Activated T-helper 2 cell treated with anti-CD3 and anti-CD28 coated beads, Interferon-gamma antibody, Interleukin-2, Interleukin-4, amounts not matched to agents 10 μg/mL and 5 μg/mL and 100 μg/mL, durations not matched to agents 14 hours and 24 hours and 36 hours (primary cell): ENCODE measurements at regions not wholly inside any gene's neighbourhood (a gene's known extent, or its start where the extent isn't known, plus 50 kb on each side); places are given as distances from the start of the nearest gene placed in this dataset.
A peak's percentile ranks its signal among the peaks of the same experiment; 100 is the strongest.
"Not testable (repeated sequence)": the region's sequence is repeated elsewhere in the genome, so short reads cannot be mapped to it uniquely, and the experiment has no call there.

Source experiments
- DNase-seq: peaks from one replicate; pipeline ENCODE4 v3.0.0; 2021; ENCODE audit warnings: low spot score
- H3K27ac Mint-ChIP-seq: one replicate; pipeline ENCODE4 v1.8.0; 2021; ENCODE audit warnings: mixed read lengths
- H3K27me3 Mint-ChIP-seq: one replicate; pipeline ENCODE4 v1.8.0; 2021; ENCODE audit warnings: low read depth, mixed read lengths
- H3K36me3 Mint-ChIP-seq: one replicate; pipeline ENCODE4 v1.8.0; 2021; ENCODE audit warnings: low read depth, mixed read lengths
- H3K4me1 Mint-ChIP-seq: one replicate; pipeline ENCODE4 v1.8.0; 2021; ENCODE audit warnings: low read depth, mixed read lengths
- H3K4me3 Mint-ChIP-seq: one replicate; pipeline ENCODE4 v1.8.0; 2021; ENCODE audit warnings: low read depth, mild to moderate bottlenecking, moderate library complexity, mixed read lengths
- H3K9me3 Mint-ChIP-seq: one replicate; pipeline ENCODE4 v1.8.0; 2021; ENCODE audit warnings: mixed read lengths
- intact Hi-C: fragments of 100-400 bp; cut with micrococcal nuclease; formaldehyde crosslinking; loops from one replicate; pipeline ENCODE4 v1.15.1; 2023

DNA sequence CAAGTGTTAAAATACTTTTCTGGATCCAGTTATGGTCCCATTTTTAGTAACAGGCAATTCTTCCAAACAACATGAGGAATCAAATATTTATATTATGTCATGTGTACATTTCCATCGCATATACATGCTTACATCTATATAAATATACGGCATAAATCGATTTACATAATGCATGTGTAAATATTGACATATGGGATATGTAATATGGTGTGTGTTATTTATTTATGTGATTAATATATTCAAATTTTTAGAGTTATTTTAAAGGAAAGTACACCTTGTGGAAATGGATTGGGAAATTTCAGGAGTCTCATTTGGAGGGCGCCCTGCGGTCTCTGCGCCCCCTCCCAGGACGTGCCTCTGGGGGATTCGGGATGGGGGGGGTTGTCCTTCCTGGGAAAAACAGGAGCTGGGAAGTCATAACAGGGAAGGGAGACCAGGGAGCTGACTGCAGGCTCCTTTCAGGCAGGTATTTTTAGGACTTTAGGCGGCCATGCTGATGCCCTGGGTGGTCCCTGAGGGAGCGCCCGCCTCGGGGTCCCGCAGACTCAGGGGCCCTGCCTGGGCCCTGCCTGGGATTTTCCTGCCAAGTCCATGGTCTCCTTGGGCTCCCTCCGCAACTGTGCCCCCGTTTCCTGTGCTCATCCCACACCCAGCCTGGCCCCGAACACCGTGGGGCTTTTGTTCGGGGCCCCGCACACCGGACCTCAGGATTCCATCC is 82.7 kb upstream of the SFSWAP start:
- no peak overlapping the region for H3K4me3 Mint-ChIP-seq
- no peak for DNase-seq
- peak overlapping the region; percentile 80 for H3K27ac Mint-ChIP-seq
- peaks cover 2% of the 10 kb centered on the region for H3K4me1 Mint-ChIP-seq
- intact Hi-C loops, result no loop called here
- peaks cover 3% of the 10 kb centered on the region for H3K36me3 Mint-ChIP-seq
- no peaks in the 10 kb centered on the region for H3K27me3 Mint-ChIP-seq
- H3K9me3 Mint-ChIP-seq, result no peaks in the 10 kb centered on the region

DNA sequence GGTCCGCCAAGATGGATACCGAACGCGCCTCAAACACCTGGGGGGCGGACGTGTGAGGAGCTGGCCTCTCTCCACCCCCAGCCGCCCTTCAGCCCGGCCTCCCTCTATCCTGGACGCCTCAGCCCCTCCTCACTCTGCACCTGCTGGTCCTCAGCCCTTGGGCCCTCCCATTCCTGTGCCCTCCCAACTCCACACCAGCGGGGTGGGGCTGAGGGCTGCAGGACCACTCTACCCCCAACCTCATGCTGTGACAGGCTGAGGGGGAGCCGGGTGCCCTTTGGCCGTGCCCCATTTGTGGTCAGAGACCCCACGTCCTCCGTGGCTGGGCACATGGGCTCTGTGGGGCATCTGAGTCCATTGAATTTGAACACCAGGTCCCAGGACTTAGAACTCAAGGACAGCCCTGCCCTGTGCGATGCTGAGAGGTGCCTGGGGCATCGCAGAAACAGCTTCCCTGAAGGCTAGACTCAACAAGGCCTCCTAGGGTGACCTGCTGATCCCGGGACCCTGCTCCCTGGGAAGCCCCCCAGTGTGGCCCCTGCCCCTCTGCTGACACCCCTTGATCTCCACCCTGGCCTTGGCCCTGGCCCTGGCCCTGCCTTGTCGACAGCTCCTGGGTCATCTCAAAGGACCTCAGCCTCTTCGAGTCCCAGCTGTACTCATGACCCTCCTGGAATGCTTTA is 82.0 kb upstream of the SFSWAP start:
- intact Hi-C loops, result no loop called here
- Mint-ChIP-seq H3K27ac (no peak overlapping the region), H3K36me3 (peaks cover 3% of the 10 kb centered on the region), H3K4me1 (peaks cover 2% of the 10 kb centered on the region), H3K9me3 (no peaks in the 10 kb centered on the region), H3K4me3 (no peak overlapping the region), H3K27me3 (no peaks in the 10 kb centered on the region)
- no peak for DNase-seq

- Mint-ChIP-seq H3K27ac (no peak overlapping the region), H3K4me1 (peaks cover 2% of the 10 kb centered on the region), H3K4me3 (no peak overlapping the region), H3K9me3 (no peaks in the 10 kb centered on the region), H3K36me3 (peaks cover 2% of the 10 kb centered on the region), H3K27me3 (peaks cover 6% of the 10 kb centered on the region)
- DNase-seq, result no peak
- intact Hi-C loops, result no loop called here
Measured at GRCh38 chr12:131631230-131631629, 79.7 kb upstream of the SFSWAP start.

GRCh38 chr12:131631889-131632651 is 78.8 kb upstream of the SFSWAP start:
- H3K4me3 Mint-ChIP-seq, H3K27me3 Mint-ChIP-seq, DNase-seq, H3K27ac Mint-ChIP-seq, intact Hi-C loops, H3K4me1 Mint-ChIP-seq, H3K36me3 Mint-ChIP-seq, H3K9me3 Mint-ChIP-seq: not testable (repeated sequence)

DNA sequence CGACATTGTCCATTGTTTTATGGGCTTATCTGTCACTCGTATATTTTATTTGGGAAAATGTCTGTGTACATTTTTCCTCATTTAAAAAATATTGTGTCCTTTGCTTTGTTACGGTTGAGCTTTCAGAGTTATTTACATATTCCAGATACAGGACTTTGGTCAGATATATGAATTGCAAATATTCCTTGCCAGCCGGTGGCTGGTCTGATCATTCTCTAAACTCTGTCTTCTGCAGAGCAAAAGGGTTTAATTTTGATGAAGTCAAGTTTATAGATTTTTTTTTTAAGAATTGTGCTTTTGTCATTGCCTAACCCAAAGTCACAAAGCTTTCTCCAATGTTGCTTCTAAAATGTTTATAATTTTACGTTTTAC is 78.3 kb upstream of the SFSWAP start:
- H3K27me3 Mint-ChIP-seq, DNase-seq, H3K27ac Mint-ChIP-seq, H3K9me3 Mint-ChIP-seq, H3K36me3 Mint-ChIP-seq, intact Hi-C loops, H3K4me1 Mint-ChIP-seq, H3K4me3 Mint-ChIP-seq: not testable (repeated sequence)

- H3K27ac Mint-ChIP-seq, H3K27me3 Mint-ChIP-seq, H3K36me3 Mint-ChIP-seq, intact Hi-C loops, DNase-seq, H3K9me3 Mint-ChIP-seq, H3K4me3 Mint-ChIP-seq, H3K4me1 Mint-ChIP-seq: not testable (repeated sequence)
Measured at GRCh38 chr12:131633610-131634009, 77.3 kb upstream of the SFSWAP start.

GRCh38 chr12:131634037-131634436 is 76.9 kb upstream of the SFSWAP start:
- Mint-ChIP-seq H3K4me1 (no peaks in the 10 kb centered on the region), H3K36me3 (no peaks in the 10 kb centered on the region), H3K9me3 (no peaks in the 10 kb centered on the region), H3K27me3 (peaks cover 8% of the 10 kb centered on the region), H3K27ac (no peak overlapping the region), H3K4me3 (no peak overlapping the region)
- no peak for DNase-seq
- intact Hi-C loops, result no loop called here

- H3K9me3 Mint-ChIP-seq, H3K4me3 Mint-ChIP-seq, H3K36me3 Mint-ChIP-seq, DNase-seq, H3K27ac Mint-ChIP-seq, H3K27me3 Mint-ChIP-seq, intact Hi-C loops, H3K4me1 Mint-ChIP-seq: not testable (repeated sequence)
Measured at GRCh38 chr12:131635012-131635411, 75.9 kb upstream of the SFSWAP start.

GRCh38 chr12:131635491-131636122 is 75.3 kb upstream of the SFSWAP start:
- H3K4me1 Mint-ChIP-seq, result no peaks in the 10 kb centered on the region
- H3K27ac Mint-ChIP-seq, result no peak overlapping the region
- H3K9me3 Mint-ChIP-seq, result no peaks in the 10 kb centered on the region
- H3K27me3 Mint-ChIP-seq, result peaks cover 8% of the 10 kb centered on the region
- no peak for DNase-seq
- H3K36me3 Mint-ChIP-seq, result no peaks in the 10 kb centered on the region
- H3K4me3 Mint-ChIP-seq, result no peak overlapping the region
- intact Hi-C loops, result no loop called here

DNA sequence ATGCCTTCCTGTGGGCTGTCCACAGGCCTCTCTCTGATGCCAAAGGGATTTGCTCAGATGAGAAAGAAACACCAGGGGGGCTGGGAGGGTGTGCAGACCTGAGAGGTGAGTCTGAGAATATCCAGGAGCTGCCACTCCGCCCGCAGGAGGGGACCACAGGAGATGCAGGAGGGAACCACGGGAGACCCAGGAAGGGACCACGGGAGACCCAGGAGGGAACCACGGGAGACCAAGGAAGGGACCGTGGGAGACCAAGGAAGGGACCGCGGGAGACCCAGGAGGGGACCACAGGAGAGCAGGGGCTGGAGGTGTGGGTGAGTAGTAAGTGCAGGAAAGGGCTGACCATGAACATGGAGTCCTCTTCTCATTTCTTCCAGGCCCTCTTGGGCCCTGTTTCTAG is 74.6 kb upstream of the SFSWAP start:
- Mint-ChIP-seq H3K4me1 (no peaks in the 10 kb centered on the region), H3K9me3 (no peaks in the 10 kb centered on the region), H3K4me3 (no peak overlapping the region), H3K27me3 (peaks cover 8% of the 10 kb centered on the region), H3K36me3 (no peaks in the 10 kb centered on the region), H3K27ac (no peak overlapping the region)
- DNase-seq, result no peak
- intact Hi-C loops, result no loop called here

DNA sequence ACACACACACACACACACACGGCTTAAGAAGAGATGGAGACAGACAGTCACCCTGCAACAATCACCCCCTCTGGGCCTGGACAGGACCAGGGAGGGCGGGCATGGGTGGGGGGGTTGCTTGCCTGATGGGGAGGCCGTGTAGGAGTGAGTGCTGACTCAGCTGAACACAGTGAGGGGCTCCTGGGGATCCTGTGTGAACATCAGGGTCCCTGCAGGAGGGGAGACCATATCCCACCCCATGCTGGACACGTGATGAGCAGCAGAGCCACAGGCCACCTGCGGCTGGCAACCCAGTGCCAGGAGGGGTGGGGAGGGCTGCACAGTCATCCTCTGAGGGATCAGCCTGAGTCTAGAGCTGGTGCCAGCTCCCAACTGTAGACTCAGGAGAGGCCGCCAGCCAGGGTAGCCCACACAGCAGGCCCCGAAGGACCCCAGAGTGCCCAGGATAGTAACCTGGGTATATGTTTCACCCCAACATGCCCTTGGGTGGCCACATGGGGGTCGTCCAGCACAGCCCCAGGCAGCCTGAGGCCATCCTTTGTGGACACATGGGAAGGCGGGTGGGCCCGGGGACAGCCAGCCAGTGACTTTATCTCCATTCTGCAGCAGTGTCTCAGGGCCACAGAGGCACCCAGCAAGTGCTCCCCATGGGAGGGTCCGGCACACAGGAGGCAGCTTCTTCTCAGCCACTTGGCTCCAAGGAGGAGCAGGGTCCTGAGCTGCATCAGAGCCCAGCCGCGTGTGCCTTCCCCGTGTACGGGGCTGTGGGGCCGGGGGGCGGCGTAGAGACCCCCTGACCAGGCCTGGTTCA is 73.7 kb upstream of the SFSWAP start:
- H3K36me3 Mint-ChIP-seq, result no peaks in the 10 kb centered on the region

DNA sequence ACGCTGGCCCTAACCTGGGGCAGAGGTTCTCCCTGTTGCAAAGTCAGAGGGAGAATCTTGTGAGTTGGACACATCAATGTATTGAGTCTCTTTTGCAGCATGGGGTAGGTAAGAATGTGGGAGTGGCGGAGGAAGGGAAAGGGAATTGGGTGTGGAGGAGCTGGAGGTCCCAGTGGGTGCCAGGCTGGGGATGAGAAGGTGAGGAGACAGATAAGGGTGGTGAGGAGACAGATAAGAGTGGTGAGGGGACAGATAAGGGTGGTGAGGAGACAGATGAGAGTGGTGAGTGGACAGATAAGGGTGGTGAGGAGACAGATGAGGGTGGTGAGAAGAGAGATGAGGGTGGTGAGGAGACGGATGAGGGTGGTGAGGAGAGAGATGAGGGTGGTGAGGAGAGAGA is 72.9 kb upstream of the SFSWAP start:
- Mint-ChIP-seq H3K36me3 (no peaks in the 10 kb centered on the region), H3K4me1 (no peaks in the 10 kb centered on the region), H3K9me3 (no peaks in the 10 kb centered on the region), H3K27ac (no peak overlapping the region), H3K4me3 (no peak overlapping the region), H3K27me3 (peaks cover 8% of the 10 kb centered on the region)
- DNase-seq, result no peak
- intact Hi-C loops, result no loop called here

More for the DNA sequence above, 73.7 kb upstream of the SFSWAP start:
- Mint-ChIP-seq H3K9me3 (no peaks in the 10 kb centered on the region), H3K27ac (no peak overlapping the region), H3K4me3 (no peak overlapping the region), H3K4me1 (no peaks in the 10 kb centered on the region), H3K27me3 (peaks cover 8% of the 10 kb centered on the region)
- intact Hi-C loops, result no loop called here
- no peak for DNase-seq
